ENCODE measurements at regions not wholly inside any gene's neighbourhood (a gene's known extent, or its start where the extent isn't known, plus 50 kb on each side); places are given as distances from the start of the nearest gene placed in this dataset.
"Not testable (repeated sequence)": the region's sequence is repeated elsewhere in the genome, so short reads cannot be mapped to it uniquely, and the experiment has no call there.

- not testable (repeated sequence) for TF ChIP-seq CTCF (IDR thresholded peaks at IDR 0.05 in 8 of 11, conservative IDR thresholded peaks at IDR 0.05 in 3 of 11); POLR2A (IDR thresholded peaks at IDR 0.05)
Measured at GRCh38 chr2:87483093-87483680, 264.7 kb upstream of the PLGLB2 start.

Data from spleen (tissue), 7 donors.